PC-3 (cell line): ENCODE measurements at regions not wholly inside any gene's neighbourhood (a gene's known extent, or its start where the extent isn't known, plus 50 kb on each side); places are given as distances from the start of the nearest gene placed in this dataset.

Experiments used
- CTCF ChIP-seq: fragments of 300-600 bp; sonication (generic); conservative IDR thresholded peaks from 2 replicates; pipeline ENCODE4 v1.5.1; 2017; ENCODE audit warnings: antibody characterized with exemption, low read depth, mild to moderate bottlenecking, low read length
- EZH2 ChIP-seq: fragments of 300-600 bp; sonication (generic); IDR thresholded peaks from one replicate; pipeline ENCODE4 v1.6.1; 2017; ENCODE audit warnings: antibody characterized with exemption, mild to moderate bottlenecking, low read length; ENCODE audit not compliant: unreplicated experiment
- EZH2phosphoT487 ChIP-seq: fragments of 300-600 bp; sonication (generic); IDR thresholded peaks from 2 replicates; pipeline ENCODE4 v1.6.1; 2018; ENCODE audit warnings: mild to moderate bottlenecking, antibody characterized with exemption, low read length, borderline replicate concordance

- TF ChIP-seq CTCF = no peak
- no peak for TF ChIP-seq EZH2
- no peak for TF ChIP-seq EZH2phosphoT487
These were observed 220.2 kb downstream of the TBX15 start for GRCh38 chr1:118767971-118768370.
